Bronchial epithelial cell (primary cell): ENCODE measurements at regions not wholly inside any gene's neighbourhood (a gene's known extent, or its start where the extent isn't known, plus 50 kb on each side); places are given as distances from the start of the nearest gene placed in this dataset.

Experiments used
- DNase-seq: peaks from one replicate; pipeline ENCODE4 v3.0.0-alpha.2; 2010; ENCODE audit warnings: low read depth
- FAIRE-seq: peaks from 2 replicates; lab custom pipeline; 2011; peaks lifted over from hg19 to GRCh38; lab: Jason Lieb, UNC
- H3K27me3 ChIP-seq: 2 replicates; pipeline ENCODE4 v1.5.1; 2011; ENCODE audit warnings: low read length; ENCODE audit not compliant: control insufficient read depth, insufficient read depth
- H3K36me3 ChIP-seq: 2 replicates; pipeline ENCODE4 v1.5.1; 2011; ENCODE audit warnings: low read length; ENCODE audit not compliant: control insufficient read depth, insufficient read depth
- H3K4me3 ChIP-seq: 2 replicates; pipeline ENCODE4 v1.5.1; 2011; ENCODE audit warnings: mild to moderate bottlenecking, low read depth, low read length, control low read depth
- CTCF ChIP-seq: IDR thresholded peaks from 2 replicates; pipeline ENCODE4 v1.5.1; 2011; ENCODE audit warnings: mild to moderate bottlenecking, moderate library complexity, low read length, control low read depth, inconsistent platforms; ENCODE audit not compliant: insufficient read depth, severe bottlenecking

GRCh38 chr7:26441611-26442277, 150.1 kb downstream of the SNX10 start:
- no peak for DNase-seq
- Histone ChIP-seq H3K4me3 (no peak overlapping the region), H3K36me3 (no peaks in the 10 kb centered on the region), H3K27me3 (no peaks in the 10 kb centered on the region)
- no peak for TF ChIP-seq CTCF
- no peak for FAIRE-seq

- FAIRE-seq (peak; percentile 75), DNase-seq (no peak)
- Histone ChIP-seq H3K4me3 (no peak overlapping the region), H3K27me3 (no peaks in the 10 kb centered on the region), H3K36me3 (no peaks in the 10 kb centered on the region)
- TF ChIP-seq CTCF: no peak
Observed at GRCh38 chr7:26443006-26443405, 151.3 kb downstream of the SNX10 start.

- DNase-seq: no peak
- Histone ChIP-seq H3K27me3 (no peaks in the 10 kb centered on the region), H3K36me3 (no peaks in the 10 kb centered on the region), H3K4me3 (no peak overlapping the region)
- FAIRE-seq: no peak
- no peak for TF ChIP-seq CTCF
Observed at GRCh38 chr7:26443751-26444150, 152.1 kb downstream of the SNX10 start.

- no peaks in the 10 kb centered on the region for H3K36me3 ChIP-seq
- no peak overlapping the region for H3K4me3 ChIP-seq
- H3K27me3 ChIP-seq: no peaks in the 10 kb centered on the region
- no peak for DNase-seq
- no peak for FAIRE-seq
- no peak for TF ChIP-seq CTCF
Observed at GRCh38 chr7:26444555-26444954, 152.9 kb downstream of the SNX10 start.

GRCh38 chr7:26447116-26447515, 155.5 kb downstream of the SNX10 start:
- Histone ChIP-seq H3K36me3 (no peaks in the 10 kb centered on the region), H3K27me3 (no peaks in the 10 kb centered on the region), H3K4me3 (no peak overlapping the region)
- no peak for FAIRE-seq
- TF ChIP-seq CTCF: no peak
- DNase-seq: no peak
